HG02642 (cell line): ENCODE measurements at regions not wholly inside any gene's neighbourhood (a gene's known extent, or its start where the extent isn't known, plus 50 kb on each side); places are given as distances from the start of the nearest gene placed in this dataset.
"Not testable (repeated sequence)": the region's sequence is repeated elsewhere in the genome, so short reads cannot be mapped to it uniquely, and the experiment has no call there.

Experiments
- ATAC-seq: cut with Tn5 transposase; IDR thresholded peaks from one replicate; pipeline ENCODE4 v1.9.1; 2021; ENCODE audit warnings: mild to moderate bottlenecking; ENCODE audit not compliant: unreplicated experiment, poor library complexity

DNA sequence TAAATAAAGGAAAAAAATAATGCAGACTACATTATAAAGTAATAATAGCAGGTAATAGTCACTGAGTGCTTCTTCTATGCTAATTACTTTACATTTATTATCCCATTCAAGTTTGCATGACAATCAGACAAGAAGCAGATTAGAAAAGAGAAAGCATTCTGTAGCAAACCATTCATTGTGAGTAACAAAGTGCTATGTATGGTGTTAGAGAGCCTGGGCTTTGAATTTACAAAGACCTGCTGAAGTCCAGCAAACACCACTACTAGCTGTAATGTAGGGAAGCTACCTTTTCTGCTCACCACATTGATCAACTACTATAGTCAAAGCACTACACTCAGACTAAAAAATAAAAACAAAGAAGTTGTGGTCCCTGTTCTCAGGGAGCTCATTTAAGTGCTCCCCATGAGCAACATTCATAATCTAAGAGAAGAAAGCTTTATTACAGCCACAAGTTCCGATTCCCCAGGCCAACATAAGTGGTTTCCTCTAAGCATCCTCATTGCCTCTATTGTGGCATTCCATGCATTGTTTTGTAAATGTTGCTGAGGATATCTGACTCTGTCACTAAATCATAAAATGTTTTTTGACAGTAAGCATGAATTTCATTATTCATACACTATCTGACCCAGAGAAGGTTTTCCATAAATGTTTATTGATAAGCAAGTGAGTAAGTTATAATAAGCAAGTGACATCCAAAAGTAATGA is 108.5 kb downstream of the FOXD4L6 start:
- not testable (repeated sequence) for ATAC-seq

DNA sequence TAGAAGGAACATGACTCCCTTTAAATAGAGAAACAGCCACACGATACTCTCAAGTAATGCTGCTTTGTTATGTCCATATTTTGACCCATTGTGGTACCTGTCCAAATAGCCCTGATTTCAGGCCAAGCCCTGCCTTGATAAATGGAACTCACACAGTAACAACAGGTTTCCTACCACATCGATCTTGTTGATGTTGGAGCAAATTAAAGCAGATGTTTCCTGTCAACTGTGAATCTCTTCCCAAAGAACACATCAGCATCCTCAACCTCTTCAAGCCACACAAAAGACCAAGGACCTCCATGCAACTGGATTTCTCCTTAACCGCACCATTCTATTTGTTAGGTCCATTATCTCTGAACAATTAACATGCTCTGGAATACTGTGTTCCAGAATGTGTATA is 109.5 kb downstream of the FOXD4L6 start:
- ATAC-seq, result not testable (repeated sequence)

DNA sequence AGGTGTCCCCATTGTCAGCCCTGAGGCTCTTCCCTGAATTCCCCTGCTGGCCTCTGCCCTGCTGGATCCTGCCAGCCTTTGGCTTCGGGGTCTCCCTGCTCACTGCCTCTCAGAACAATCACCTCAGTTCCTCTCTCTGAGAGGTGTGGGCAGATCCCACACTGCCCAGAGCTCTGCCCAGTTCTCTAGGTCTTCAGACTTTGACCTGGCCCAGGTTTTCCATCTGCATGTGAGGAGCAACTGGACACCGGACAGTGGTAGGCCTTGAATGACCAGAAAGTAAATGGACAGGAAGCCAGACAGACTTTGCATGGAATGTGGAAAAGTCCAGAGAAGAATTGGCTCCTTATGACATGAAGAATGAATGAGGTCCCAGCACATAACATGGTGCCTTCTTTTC is 111.8 kb downstream of the FOXD4L6 start:
- ATAC-seq, result not testable (repeated sequence)

DNA sequence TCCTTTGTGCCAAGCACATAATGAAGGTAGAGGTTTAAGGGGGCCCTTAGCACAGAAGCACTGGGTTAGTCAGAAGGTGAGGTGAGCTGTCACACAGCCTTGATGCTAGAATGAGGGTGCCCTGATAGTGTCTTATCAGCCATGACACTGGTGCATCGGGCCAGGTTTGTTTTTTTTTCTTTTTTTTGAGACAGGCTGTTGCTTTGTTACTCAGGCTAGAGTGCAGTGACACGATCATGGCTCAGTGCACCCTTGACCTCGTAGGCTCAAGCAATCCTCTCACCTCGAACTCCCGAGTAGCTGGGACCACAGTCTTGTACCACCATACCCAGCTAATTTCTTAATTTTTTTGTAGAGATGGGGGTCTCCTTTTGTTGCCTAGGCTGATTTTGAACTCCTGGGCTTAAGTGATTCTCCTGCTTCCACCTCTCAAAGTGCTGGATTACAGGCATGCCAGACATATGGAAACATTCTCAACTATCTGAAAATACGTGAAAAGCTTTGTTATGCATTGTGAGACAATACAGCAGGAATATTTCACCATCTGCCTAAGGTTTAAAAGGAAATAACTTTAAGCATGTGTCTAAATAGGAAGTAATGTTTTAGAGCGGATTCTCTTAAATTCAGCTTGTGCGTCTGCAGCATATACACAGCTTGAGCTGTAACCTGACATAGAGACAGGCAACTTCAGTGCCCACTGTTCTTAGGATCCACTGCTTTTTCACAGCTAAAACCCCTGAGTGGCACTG is 128.4 kb downstream of the FOXD4L6 start:
- not testable (repeated sequence) for ATAC-seq

DNA sequence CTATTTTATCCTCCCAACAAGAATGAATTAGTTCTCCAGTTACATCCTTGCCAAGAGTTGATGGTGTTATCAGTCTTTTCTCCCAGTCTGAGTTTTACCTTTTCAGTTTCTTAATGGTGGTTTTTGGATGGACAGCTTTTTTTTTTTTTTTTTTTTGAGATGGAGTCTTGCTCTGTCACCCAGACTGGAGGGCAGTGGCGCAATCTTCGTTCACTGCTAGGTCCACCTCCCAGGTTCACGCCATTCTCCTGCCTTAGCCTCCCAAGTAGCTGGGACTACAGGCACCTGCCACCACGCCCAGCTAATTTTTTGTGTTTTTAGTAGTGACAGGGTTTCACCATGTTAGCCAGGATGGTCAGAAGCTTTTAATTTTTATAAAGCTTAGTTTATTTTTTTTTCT is 133.0 kb downstream of the FOXD4L6 start:
- ATAC-seq, result not testable (repeated sequence)

GRCh38 chr9:40993842-40994241 is 134.6 kb downstream of the FOXD4L6 start:
- not testable (repeated sequence) for ATAC-seq

DNA sequence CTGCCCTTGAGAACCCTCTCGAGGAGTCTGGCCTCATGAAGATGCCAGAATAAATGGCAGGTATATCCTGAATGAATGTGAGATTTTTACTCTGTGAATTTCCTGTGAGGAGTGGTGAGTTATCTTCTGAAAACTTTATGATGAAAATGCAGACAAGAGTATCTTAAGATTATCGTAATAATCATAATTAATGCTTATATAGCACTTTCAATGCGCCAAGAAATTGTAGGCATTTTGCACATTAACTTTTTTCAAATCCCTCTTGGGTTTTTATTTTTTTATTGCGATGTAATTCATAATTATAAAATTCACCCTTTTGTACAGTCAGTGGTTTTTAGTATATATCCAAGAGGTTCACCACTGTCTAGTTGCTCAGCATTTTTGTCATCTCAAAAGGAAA is 135.1 kb downstream of the FOXD4L6 start:
- ATAC-seq, result not testable (repeated sequence)

DNA sequence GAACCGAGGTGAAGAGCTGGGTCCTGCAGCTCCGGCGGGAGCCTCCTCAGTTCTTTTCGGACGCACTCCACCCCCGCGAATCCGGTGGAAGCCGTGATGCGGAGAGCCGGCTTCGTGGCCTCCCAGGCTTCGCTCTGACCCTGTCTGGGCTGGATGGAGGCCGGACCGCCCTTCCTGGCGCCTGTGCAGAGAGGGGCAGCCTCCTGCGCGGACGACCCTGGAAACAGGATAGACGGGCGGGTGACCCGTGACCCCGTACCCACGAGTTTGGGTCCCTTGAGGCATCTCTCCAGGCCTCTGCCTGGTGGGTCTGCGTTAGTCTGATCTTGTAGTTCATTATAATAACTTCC is 136.0 kb downstream of the FOXD4L6 start:
- peak; percentile 38 for ATAC-seq

- peak; percentile 100 for ATAC-seq
Observed at GRCh38 chr9:40991741-40992471, 136.6 kb downstream of the FOXD4L6 start.

GRCh38 chr9:40991100-40991740 is 137.3 kb downstream of the FOXD4L6 start:
- ATAC-seq, result not testable (repeated sequence)

DNA sequence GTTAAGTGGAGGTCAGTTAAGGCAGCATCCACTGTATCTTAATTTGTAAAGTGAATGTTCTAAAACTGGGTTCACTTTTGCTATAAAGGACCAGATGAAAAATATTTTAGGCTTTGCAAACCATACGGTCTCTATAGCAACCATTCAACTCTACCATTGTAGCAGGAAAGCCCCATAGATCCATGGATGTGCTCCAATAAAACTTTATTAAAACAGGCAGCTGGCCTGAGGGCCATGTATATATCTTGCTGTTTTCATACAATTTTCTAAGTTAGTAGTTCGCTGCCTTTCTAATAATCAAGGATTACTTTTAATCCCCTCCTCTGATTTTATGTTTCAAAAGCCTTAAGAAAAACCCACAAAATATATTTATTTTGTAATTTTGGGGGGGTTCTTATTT is 142.1 kb downstream of the FOXD4L6 start:
- not testable (repeated sequence) for ATAC-seq

DNA sequence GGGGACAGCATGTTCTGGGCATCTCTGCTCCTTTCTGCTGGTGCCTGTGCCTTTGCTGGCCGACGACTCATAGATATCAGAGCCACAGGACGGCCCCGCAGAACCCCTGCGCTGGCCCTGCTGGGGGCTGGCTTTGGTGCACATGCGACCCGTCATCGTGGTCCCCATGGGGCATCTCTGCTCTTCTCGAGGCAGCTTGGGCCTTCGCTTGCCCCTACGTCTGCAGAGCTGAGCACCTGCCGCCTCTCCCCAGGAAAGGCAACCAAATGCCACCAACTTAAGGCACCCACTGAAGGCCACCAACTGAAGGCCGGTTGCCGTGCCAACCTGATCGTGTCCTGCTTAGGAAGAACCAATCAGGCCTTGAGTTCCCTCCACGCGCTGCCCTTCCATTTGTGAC is 153.1 kb downstream of the FOXD4L6 start:
- ATAC-seq, result not testable (repeated sequence)

GRCh38 chr9:40974912-40975311 is 153.6 kb downstream of the FOXD4L6 start:
- ATAC-seq, result not testable (repeated sequence)

- ATAC-seq, result not testable (repeated sequence)
Observed at GRCh38 chr9:40971773-40972172, 156.7 kb downstream of the FOXD4L6 start.

GRCh38 chr9:40970340-40970739 is 158.1 kb downstream of the FOXD4L6 start:
- ATAC-seq, result not testable (repeated sequence)

DNA sequence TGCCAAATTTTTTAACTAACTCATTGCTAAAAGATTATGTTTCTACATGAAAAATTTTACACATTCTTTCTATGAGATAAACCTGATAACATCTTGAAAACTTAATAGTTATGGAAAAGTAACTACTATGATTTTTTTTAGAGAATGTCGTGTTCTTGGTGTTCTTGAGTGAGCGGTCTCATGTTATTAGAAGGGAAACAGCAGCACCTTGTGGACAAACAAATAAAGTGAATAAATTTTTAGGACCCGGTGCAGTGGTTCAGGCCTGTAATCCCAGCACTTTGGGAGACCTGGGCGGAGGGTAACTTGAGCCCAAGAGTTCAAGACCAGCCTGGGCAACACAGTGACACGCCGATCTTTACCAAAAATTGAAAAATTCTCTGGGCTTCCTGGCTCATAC is 166.0 kb downstream of the FOXD4L6 start:
- not testable (repeated sequence) for ATAC-seq

DNA sequence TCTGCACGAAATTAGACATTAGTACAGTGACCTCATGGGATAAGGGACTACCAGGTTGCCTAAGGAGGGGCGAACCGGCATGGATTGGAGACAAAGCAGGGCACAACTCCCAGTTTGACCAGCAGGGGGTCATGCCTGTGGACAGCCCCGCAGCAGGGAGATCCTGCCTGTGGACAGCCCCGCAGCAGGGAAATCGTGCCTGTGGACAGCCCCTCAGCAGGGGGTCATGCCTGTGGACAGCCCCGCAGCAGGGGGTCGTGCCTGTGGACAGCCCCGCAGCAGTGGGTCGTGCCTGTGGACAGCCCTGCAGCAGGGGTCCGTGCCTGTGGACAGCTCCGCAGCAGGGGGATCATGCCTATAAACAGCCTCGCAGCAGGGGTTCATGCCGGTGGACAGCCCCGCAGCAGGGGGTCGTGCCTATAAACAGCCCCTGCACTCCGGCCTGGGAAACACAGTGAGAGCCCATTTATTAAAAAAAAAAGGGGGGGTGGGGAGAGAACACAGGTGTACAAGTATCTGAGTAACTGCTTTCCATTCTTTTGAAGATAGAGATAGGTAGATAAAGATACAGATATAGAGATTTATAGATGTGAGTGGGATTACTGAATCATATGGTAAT is 176.5 kb downstream of the FOXD4L6 start:
- ATAC-seq, result not testable (repeated sequence)

DNA sequence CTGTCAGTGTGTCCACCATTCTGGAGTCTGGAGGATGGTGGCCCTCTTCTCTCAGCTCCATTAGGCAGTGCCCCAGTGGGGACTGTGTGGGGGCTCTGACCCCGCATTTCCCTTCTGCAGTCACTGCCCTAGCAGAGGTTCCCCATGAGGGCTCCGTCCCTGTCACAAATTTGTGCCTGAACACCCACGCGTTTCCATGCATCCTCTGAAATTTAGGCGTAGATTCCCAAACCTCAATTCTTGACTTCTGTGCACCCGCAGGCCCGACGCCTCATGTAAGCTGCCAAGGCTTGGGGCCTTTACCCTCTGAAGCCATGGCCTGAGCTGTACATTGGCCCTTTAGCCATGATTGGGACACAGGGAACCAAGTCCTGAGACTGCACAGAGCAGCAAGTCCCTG is 182.3 kb downstream of the FOXD4L6 start:
- not testable (repeated sequence) for ATAC-seq

DNA sequence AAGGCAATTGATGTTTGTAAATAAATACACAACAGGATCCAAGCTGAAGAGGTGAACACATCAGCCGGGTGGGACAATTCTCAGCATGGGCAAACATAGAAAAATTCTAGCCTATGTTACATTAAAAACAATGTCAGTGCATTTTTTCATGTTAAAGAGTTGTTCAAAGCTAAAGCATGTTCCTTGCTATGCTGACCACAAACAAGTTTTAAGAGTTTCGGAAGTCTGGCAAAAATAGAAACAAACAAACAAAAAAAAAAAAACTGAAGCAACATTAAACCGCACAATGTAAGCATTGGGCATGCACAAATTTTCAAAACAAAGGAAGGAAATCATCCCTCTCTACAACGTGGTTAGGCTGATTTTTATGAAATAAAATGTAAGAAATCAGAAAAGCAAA is 185.8 kb downstream of the FOXD4L6 start:
- ATAC-seq, result not testable (repeated sequence)

GRCh38 chr9:40939888-40940209 is 188.6 kb downstream of the FOXD4L6 start:
- not testable (repeated sequence) for ATAC-seq
